Endodermal cell (in vitro differentiated cells): ENCODE measurements at regions not wholly inside any gene's neighbourhood (a gene's known extent, or its start where the extent isn't known, plus 50 kb on each side); places are given as distances from the start of the nearest gene placed in this dataset.

Source experiments
- DNase-seq: peaks from one replicate; pipeline ENCODE4 v3.0.0-alpha.2; 2017
- H3K27ac ChIP-seq: 2 replicates; pipeline ENCODE4 v1.5.1; 2013; ENCODE audit warnings: mild to moderate bottlenecking, low read depth, low read length, moderate library complexity
- H3K27me3 ChIP-seq: 2 replicates; pipeline ENCODE4 v1.6.1; 2013; ENCODE audit warnings: mild to moderate bottlenecking, low read length, moderate library complexity; ENCODE audit not compliant: insufficient read depth, control insufficient read depth, poor library complexity, severe bottlenecking
- H3K36me3 ChIP-seq: 2 replicates; pipeline ENCODE4 v1.7.0; 2013; ENCODE audit warnings: mild to moderate bottlenecking, low read length, moderate library complexity; ENCODE audit not compliant: control insufficient read depth, insufficient read depth
- H3K4me1 ChIP-seq: one replicate; pipeline ENCODE4 v1.7.0; 2013; ENCODE audit warnings: low read length; ENCODE audit not compliant: control insufficient read depth, insufficient read depth
- H3K4me3 ChIP-seq: 2 replicates; pipeline ENCODE4 v1.5.1; 2013; ENCODE audit warnings: mild to moderate bottlenecking, low read length, moderate library complexity
- H3K9ac ChIP-seq: 2 replicates; pipeline ENCODE4 v1.6.1; 2013; ENCODE audit warnings: mild to moderate bottlenecking, low read length, moderate library complexity; ENCODE audit not compliant: poor library complexity, severe bottlenecking; ENCODE audit errors: extremely low read depth
- H3K9me3 ChIP-seq: 2 replicates; pipeline ENCODE4 v1.6.1; 2013; ENCODE audit warnings: mild to moderate bottlenecking, low read length, moderate library complexity; ENCODE audit not compliant: control insufficient read depth
- H3K27ac Mint-ChIP-seq: 2 replicates; pipeline ENCODE4 v1.8.0; 2020; ENCODE audit warnings: mixed read lengths
- H3K27me3 Mint-ChIP-seq: 2 replicates; pipeline ENCODE4 v1.8.0; 2021; ENCODE audit warnings: mild to moderate bottlenecking, mixed read lengths; ENCODE audit not compliant: insufficient read depth
- H3K36me3 Mint-ChIP-seq: 2 replicates; pipeline ENCODE4 v1.8.0; 2020; ENCODE audit warnings: low read depth, mixed read lengths
- H3K4me1 Mint-ChIP-seq: 2 replicates; pipeline ENCODE4 v1.8.0; 2020; ENCODE audit warnings: mixed read lengths
- H3K4me3 Mint-ChIP-seq: 2 replicates; pipeline ENCODE4 v1.8.0; 2020; ENCODE audit warnings: mild to moderate bottlenecking, moderate library complexity, mixed read lengths
- H3K9me3 Mint-ChIP-seq: 2 replicates; pipeline ENCODE4 v1.8.0; 2020; ENCODE audit warnings: mild to moderate bottlenecking, mixed read lengths
- WGBS, 2 experiments: methylation state at CpG; one replicate each; pipeline versions ENCODE4 v1.1.5 to v1.1.7; 2013; ENCODE audit warnings: missing lambda C conversion rate in 2 of 2, mixed read lengths in 1 of 2; ENCODE audit not compliant: insufficient coverage in 1 of 2, insufficient read length in 1 of 2; 5-methylcytosine and 5-hydroxymethylcytosine counted together
- TF ChIP-seq, protein P1 (sequence below): fragments of 200-600 bp; sonication (generic); conservative IDR thresholded peaks from 2 replicates; pipeline ENCODE4 v1.5.0; 2021; ENCODE audit warnings: antibody characterized with exemption, mild to moderate bottlenecking

DNA sequence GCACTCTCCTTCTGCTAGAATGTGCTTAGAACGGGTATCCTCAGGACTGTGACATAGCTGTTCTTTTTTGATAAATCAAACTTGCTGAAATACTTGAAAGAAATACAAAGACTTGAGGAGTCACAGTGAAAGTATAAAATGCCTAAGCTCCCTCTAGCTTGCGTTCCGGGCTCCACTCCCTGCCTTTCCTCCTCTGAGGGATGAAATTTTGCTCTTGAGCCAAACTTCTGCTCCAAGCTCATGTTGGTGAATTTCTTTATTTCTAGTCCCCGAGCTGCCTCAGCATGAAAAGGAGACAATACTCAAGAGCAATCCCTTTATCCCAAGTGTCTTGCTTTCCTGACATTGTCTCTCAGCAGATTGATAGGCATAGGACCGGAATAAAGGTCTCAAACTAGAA lies 499.6 kb upstream of the ADARB2 start:
- Mint-ChIP-seq H3K9me3 (no peaks in the 10 kb centered on the region), H3K4me3 (no peak overlapping the region), H3K27ac (no peak overlapping the region), H3K36me3 (no peaks in the 10 kb centered on the region), H3K4me1 (peaks cover 2% of the 10 kb centered on the region), H3K27me3 (no peaks in the 10 kb centered on the region)
- TF ChIP-seq, protein P1, sequence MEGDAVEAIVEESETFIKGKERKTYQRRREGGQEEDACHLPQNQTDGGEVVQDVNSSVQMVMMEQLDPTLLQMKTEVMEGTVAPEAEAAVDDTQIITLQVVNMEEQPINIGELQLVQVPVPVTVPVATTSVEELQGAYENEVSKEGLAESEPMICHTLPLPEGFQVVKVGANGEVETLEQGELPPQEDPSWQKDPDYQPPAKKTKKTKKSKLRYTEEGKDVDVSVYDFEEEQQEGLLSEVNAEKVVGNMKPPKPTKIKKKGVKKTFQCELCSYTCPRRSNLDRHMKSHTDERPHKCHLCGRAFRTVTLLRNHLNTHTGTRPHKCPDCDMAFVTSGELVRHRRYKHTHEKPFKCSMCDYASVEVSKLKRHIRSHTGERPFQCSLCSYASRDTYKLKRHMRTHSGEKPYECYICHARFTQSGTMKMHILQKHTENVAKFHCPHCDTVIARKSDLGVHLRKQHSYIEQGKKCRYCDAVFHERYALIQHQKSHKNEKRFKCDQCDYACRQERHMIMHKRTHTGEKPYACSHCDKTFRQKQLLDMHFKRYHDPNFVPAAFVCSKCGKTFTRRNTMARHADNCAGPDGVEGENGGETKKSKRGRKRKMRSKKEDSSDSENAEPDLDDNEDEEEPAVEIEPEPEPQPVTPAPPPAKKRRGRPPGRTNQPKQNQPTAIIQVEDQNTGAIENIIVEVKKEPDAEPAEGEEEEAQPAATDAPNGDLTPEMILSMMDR, result no peak
- H3K27me3 ChIP-seq, result no peaks in the 10 kb centered on the region
- WGBS, 2 experiments, result 94% methylated on average over 3 to 5 of the region's 5 CpGs
- no peaks in the 10 kb centered on the region for H3K36me3 ChIP-seq
- no peak overlapping the region for H3K27ac ChIP-seq
- H3K4me3 ChIP-seq, result no peak overlapping the region
- H3K9ac ChIP-seq, result no peak overlapping the region
- no peaks in the 10 kb centered on the region for H3K9me3 ChIP-seq
- DNase-seq, result no peak
- no peaks in the 10 kb centered on the region for H3K4me1 ChIP-seq

DNA sequence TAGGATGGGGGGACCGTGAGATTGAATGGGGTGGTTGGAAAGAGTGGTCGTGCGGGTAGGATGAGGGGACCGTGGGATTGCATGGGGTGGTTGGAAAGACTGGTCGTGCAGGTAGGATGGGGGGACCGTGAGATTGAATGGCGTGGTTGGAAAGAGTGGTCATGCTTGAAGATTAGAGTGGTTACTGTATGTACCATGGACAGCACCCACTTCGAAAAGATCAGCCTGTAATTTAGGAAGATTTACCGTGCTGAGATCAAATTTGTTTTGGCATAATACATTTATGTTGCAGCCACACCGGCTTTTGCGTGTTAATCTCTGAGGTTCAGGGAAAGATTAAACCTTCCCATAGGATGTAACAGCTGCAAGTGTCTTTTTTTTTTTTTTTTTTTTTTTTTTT lies 495.2 kb upstream of the ADARB2 start:
- Histone ChIP-seq H3K36me3 (no peaks in the 10 kb centered on the region), H3K9ac (no peak overlapping the region), H3K4me1 (no peaks in the 10 kb centered on the region), H3K27ac (no peak overlapping the region), H3K9me3 (no peaks in the 10 kb centered on the region), H3K27me3 (no peaks in the 10 kb centered on the region), H3K4me3 (no peak overlapping the region)
- no peak overlapping the region for H3K4me3 Mint-ChIP-seq
- 87 to 94% methylated on average over 5 to 11 of the region's 11 CpGs for WGBS, 2 experiments
- no peak for DNase-seq
- TF ChIP-seq, protein P1, result no peak
- H3K4me1 Mint-ChIP-seq, result peaks cover 2% of the 10 kb centered on the region
- H3K36me3 Mint-ChIP-seq, result no peaks in the 10 kb centered on the region
- no peak overlapping the region for H3K27ac Mint-ChIP-seq
- no peaks in the 10 kb centered on the region for H3K9me3 Mint-ChIP-seq
- H3K27me3 Mint-ChIP-seq, result no peaks in the 10 kb centered on the region

DNA sequence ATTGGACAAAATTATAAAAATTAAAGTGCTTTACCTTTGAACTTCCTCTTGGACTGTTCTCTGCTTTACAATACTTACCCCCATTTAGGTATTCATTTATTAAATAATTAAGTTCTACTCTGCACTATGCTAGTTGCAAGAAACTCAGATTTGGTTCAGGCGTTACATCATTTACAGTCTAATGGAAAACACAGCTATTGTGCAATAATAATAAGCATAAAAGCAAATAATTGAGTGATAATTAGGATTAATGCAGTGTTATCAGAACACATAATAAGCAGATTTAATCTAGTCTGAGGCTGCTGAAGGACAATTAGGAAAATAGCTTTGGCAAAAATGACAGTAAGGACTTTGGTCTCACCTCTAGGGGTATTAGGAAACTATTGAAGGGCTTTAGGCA lies 493.2 kb upstream of the ADARB2 start:
- Histone ChIP-seq H3K27ac (no peak overlapping the region), H3K4me3 (no peak overlapping the region), H3K36me3 (no peaks in the 10 kb centered on the region), H3K9ac (no peak overlapping the region), H3K27me3 (no peaks in the 10 kb centered on the region), H3K4me1 (no peaks in the 10 kb centered on the region), H3K9me3 (no peaks in the 10 kb centered on the region)
- Mint-ChIP-seq H3K4me1 (peaks cover 2% of the 10 kb centered on the region), H3K36me3 (no peaks in the 10 kb centered on the region), H3K4me3 (no peak overlapping the region), H3K27me3 (no peaks in the 10 kb centered on the region), H3K27ac (no peak overlapping the region), H3K9me3 (no peaks in the 10 kb centered on the region)
- WGBS, 2 experiments, result 100% methylated on average over 1 of the region's 1 CpG; no CpG with 5 or more reads in 1 of the 2 experiments
- no peak for DNase-seq
- TF ChIP-seq, protein P1, result no peak
